ENCODE measurements at regions not wholly inside any gene's neighbourhood (a gene's known extent, or its start where the extent isn't known, plus 50 kb on each side); places are given as distances from the start of the nearest gene placed in this dataset.
A peak's percentile ranks its signal among the peaks of the same experiment; 100 is the strongest.
"Not testable (repeated sequence)": the region's sequence is repeated elsewhere in the genome, so short reads cannot be mapped to it uniquely, and the experiment has no call there.

DNA sequence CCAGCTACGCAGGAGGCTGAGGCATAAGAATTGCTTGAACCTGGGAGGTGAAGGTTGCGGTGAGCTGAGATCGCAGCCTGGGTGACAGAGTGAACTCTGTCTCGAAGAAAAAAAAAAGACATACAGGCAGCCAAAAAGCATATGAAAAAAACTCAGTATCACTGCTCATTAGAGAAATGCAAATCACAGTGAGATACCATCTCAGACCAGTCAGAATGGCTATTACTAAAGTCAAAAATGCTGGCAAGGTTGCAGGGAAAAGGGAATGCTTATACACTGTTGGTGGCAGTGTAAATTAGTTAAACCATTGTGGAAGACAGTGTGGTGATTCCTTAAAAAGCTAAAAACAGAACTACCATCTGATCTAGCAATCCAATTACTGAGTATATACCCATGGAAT lies 123.1 kb downstream of the CHIC2 start:
- Histone ChIP-seq H3K27ac (no peak overlapping the region), H3K36me3 (no peaks in the 10 kb centered on the region), H3K4me1 (no peaks in the 10 kb centered on the region), H3K4me3 (no peak overlapping the region), H3K9me3 (peaks cover 0 to 9% of the 10 kb centered on the region in 2 donors), H3K27me3 (no peaks in the 10 kb centered on the region)
- no peak for DNase-seq (ENCODE audit: low spot score in 2 of 2)
- intact Hi-C loops (cut with DNase I; ENCODE audit: low total_unique reads), result no loop called here
- TF ChIP-seq POLR2AphosphoS5 (IDR thresholded peaks at IDR 0.05) (no peak), POLR2A (IDR thresholded peaks at IDR 0.05) (no peak)
- TF ChIP-seq, protein P1, sequence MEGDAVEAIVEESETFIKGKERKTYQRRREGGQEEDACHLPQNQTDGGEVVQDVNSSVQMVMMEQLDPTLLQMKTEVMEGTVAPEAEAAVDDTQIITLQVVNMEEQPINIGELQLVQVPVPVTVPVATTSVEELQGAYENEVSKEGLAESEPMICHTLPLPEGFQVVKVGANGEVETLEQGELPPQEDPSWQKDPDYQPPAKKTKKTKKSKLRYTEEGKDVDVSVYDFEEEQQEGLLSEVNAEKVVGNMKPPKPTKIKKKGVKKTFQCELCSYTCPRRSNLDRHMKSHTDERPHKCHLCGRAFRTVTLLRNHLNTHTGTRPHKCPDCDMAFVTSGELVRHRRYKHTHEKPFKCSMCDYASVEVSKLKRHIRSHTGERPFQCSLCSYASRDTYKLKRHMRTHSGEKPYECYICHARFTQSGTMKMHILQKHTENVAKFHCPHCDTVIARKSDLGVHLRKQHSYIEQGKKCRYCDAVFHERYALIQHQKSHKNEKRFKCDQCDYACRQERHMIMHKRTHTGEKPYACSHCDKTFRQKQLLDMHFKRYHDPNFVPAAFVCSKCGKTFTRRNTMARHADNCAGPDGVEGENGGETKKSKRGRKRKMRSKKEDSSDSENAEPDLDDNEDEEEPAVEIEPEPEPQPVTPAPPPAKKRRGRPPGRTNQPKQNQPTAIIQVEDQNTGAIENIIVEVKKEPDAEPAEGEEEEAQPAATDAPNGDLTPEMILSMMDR (IDR thresholded peaks at IDR 0.05), result no peak

DNA sequence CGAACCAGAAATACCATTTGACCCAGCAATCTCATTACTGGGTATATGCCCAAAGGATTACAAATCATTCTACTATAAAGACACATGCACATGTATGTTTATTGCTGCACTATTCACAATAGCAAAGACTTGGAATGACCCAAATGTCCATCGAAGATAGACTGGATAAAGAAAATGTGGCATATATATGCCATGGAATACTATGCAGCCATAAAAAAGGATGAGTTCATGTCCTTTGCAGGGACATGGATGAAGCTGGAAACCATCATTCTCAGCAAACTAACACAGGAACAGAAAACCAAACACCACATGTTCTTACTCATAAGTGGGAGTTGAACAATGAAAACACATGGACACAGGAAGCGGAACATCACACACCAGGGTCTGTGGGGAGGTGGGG lies 124.5 kb downstream of the CHIC2 start:
- intact Hi-C loops (cut with DNase I; ENCODE audit: low total_unique reads), result not testable (repeated sequence)

DNA sequence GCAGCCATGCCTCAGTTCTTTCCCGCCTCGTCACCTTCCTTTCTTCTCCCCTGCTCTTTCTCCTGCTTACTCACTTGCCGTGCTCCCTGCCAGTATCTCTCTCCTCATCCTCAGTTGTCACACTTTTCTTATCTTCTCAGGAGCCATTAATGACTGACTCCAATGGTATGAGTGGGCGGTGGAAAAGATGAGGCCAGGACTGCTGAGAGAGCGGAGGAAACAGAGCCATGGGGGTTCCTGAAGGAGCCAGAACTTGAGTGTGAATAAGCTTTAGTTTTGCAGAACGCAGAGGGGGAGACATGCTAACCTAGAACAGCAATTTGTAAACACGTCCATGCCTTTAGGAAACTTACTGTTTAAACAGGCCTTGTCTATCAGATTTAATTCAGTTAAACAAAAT lies 126.5 kb downstream of the CHIC2 start:
- H3K27ac ChIP-seq, result no peak overlapping the region
- no peak overlapping the region for H3K4me3 ChIP-seq
- no peaks in the 10 kb centered on the region for H3K27me3 ChIP-seq
- H3K9me3 ChIP-seq, result peaks cover 0 to 9% of the 10 kb centered on the region in 2 donors
- DNase-seq (ENCODE audit: low spot score in 2 of 2), result no peak
- no peaks in the 10 kb centered on the region for H3K4me1 ChIP-seq
- H3K36me3 ChIP-seq, result no peaks in the 10 kb centered on the region
- TF ChIP-seq POLR2AphosphoS5 (IDR thresholded peaks at IDR 0.05) (no peak), POLR2A (IDR thresholded peaks at IDR 0.05) (no peak)
- TF ChIP-seq, protein P1 (IDR thresholded peaks at IDR 0.05), result no peak
- intact Hi-C loops (cut with DNase I; ENCODE audit: low total_unique reads), result no loop called here

More for the DNA sequence above, 124.5 kb downstream of the CHIC2 start:
- H3K4me3 ChIP-seq; H3K27me3 ChIP-seq; H3K36me3 ChIP-seq; H3K27ac ChIP-seq; H3K9me3 ChIP-seq; DNase-seq (ENCODE audit: low spot score in 2 of 2); H3K4me1 ChIP-seq: not testable (repeated sequence)

DNA sequence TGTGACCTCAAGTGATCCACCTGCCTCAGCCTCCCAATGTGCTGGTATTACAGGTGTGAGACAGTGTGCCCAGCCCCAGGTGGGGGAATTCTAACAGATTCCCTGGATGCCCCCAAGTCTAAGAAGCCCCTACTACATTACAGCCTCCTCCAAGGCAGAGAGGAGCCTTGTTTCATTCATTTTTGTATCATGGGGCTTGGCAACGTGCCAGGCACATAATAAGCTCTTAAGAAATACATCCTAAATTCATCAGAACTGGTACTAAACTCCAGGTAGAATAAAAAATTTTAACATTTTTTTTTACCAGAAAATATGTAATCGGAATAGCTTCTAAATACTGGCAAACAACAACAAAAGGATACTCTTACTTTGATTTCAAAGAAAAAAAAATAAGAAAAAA lies 127.1 kb downstream of the CHIC2 start:
- H3K27me3 ChIP-seq, result no peaks in the 10 kb centered on the region
- TF ChIP-seq, protein P1 (IDR thresholded peaks at IDR 0.05), result no peak
- no peak for TF ChIP-seq POLR2A (IDR thresholded peaks at IDR 0.05)
- TF ChIP-seq POLR2AphosphoS5 (IDR thresholded peaks at IDR 0.05), result no peak
- no peaks in the 10 kb centered on the region for H3K4me1 ChIP-seq
- peaks cover 0 to 9% of the 10 kb centered on the region in 2 donors for H3K9me3 ChIP-seq
- intact Hi-C loops (cut with DNase I; ENCODE audit: low total_unique reads), result no loop called here
- H3K36me3 ChIP-seq, result no peaks in the 10 kb centered on the region
- DNase-seq (ENCODE audit: low spot score in 2 of 2), result no peak
- H3K27ac ChIP-seq, result no peak overlapping the region
- H3K4me3 ChIP-seq, result no peak overlapping the region

DNA sequence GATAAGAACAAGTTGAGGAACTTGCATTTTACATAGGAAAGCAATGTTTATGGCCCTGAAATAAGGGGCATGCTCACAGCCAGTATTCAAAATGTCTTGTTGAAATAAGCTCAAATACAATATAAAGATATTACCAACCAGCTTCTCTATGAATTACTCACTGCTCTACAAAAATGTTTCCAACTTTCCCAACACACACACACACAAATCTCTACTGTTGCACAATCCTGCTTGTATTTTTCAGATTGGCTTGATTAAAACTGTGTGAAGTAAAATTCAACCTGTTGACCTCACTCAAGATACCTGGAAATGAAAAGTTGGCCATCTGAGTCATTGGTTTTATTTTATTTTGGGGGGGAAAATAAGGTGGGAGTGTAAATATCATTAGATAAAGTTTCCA lies 128.6 kb downstream of the CHIC2 start:
- no peak for DNase-seq (ENCODE audit: low spot score in 2 of 2)
- intact Hi-C loops (cut with DNase I; ENCODE audit: low total_unique reads), result no loop called here
- TF ChIP-seq POLR2AphosphoS5 (IDR thresholded peaks at IDR 0.05) (no peak), POLR2A (IDR thresholded peaks at IDR 0.05) (no peak)
- TF ChIP-seq, protein P1 (IDR thresholded peaks at IDR 0.05), result no peak
- Histone ChIP-seq H3K9me3 (peaks cover 0 to 9% of the 10 kb centered on the region in 2 donors), H3K27ac (peak overlapping the region; percentile 44 to 48), H3K27me3 (no peaks in the 10 kb centered on the region), H3K4me3 (no peak overlapping the region), H3K4me1 (no peaks in the 10 kb centered on the region), H3K36me3 (no peaks in the 10 kb centered on the region)
